H9 (cell line): ENCODE measurements at regions not wholly inside any gene's neighbourhood (a gene's known extent, or its start where the extent isn't known, plus 50 kb on each side); places are given as distances from the start of the nearest gene placed in this dataset.

Experiments used
- DNase-seq: peaks from one replicate; pipeline ENCODE4 v3.0.0-alpha.2; 2017
- H2AFZ ChIP-seq: one replicate; pipeline ENCODE4 v1.6.1; 2013; ENCODE audit warnings: mild to moderate bottlenecking, low read length, control low read depth, moderate library complexity
- H2AK5ac ChIP-seq: 2 replicates; pipeline ENCODE4 v1.6.1; 2013; ENCODE audit warnings: low read length, control low read depth, mixed read lengths; ENCODE audit not compliant: insufficient read length
- H2BK120ac ChIP-seq: one replicate; pipeline ENCODE4 v1.6.1; 2013; ENCODE audit warnings: low read depth, mild to moderate bottlenecking, low read length, control low read depth, inconsistent platforms; ENCODE audit not compliant: poor library complexity, severe bottlenecking
- H2BK12ac ChIP-seq: 2 replicates; pipeline ENCODE4 v1.6.1; 2013; ENCODE audit warnings: low read length, control low read depth, mixed read lengths, low read depth; ENCODE audit not compliant: insufficient read length
- H2BK15ac ChIP-seq: 2 replicates; pipeline ENCODE4 v1.6.1; 2013; ENCODE audit warnings: low read depth, low read length, control low read depth
- H2BK20ac ChIP-seq: one replicate; pipeline ENCODE4 v1.6.1; 2013; ENCODE audit warnings: low read depth, mild to moderate bottlenecking, low read length, control low read depth, inconsistent platforms; ENCODE audit not compliant: poor library complexity, severe bottlenecking
- H2BK5ac ChIP-seq: 2 replicates; pipeline ENCODE4 v1.6.1; 2013; ENCODE audit warnings: low read length, control low read depth, mixed read lengths; ENCODE audit not compliant: insufficient read length
- H3K14ac ChIP-seq: 2 replicates; pipeline ENCODE4 v1.6.1; 2013; ENCODE audit warnings: low read length, control low read depth; ENCODE audit not compliant: insufficient read depth
- H3K18ac ChIP-seq: 2 replicates; pipeline ENCODE4 v1.6.1; 2013; ENCODE audit warnings: low read depth, mild to moderate bottlenecking, mixed read lengths, low read length, control low read depth; ENCODE audit not compliant: insufficient read length
- H3K23ac ChIP-seq: 2 replicates; pipeline ENCODE4 v1.6.1; 2013; ENCODE audit warnings: low read length, control low read depth, mixed read lengths, low read depth; ENCODE audit not compliant: insufficient read length
- H3K23me2 ChIP-seq: 2 replicates; pipeline ENCODE4 v1.6.1; 2013; ENCODE audit warnings: low read depth, mild to moderate bottlenecking, mixed read lengths, low read length, control low read depth; ENCODE audit not compliant: insufficient read length, poor library complexity, severe bottlenecking
- H3K27ac ChIP-seq: 2 replicates; pipeline ENCODE4 v1.5.1; 2013; ENCODE audit warnings: low read length, control low read depth, mixed read lengths, low read depth; ENCODE audit not compliant: insufficient read length
- H3K27me3 ChIP-seq: 2 replicates; pipeline ENCODE4 v1.6.1; 2013; ENCODE audit warnings: low read length, control low read depth, inconsistent platforms; ENCODE audit not compliant: insufficient read depth
- H3K4ac ChIP-seq: 2 replicates; pipeline ENCODE4 v1.6.1; 2013; ENCODE audit warnings: low read depth, mild to moderate bottlenecking, control low read depth, inconsistent platforms, low read length, moderate library complexity
- H3K4me1 ChIP-seq: 2 replicates; pipeline ENCODE4 v1.6.1; 2013; ENCODE audit warnings: low read length, control low read depth, inconsistent platforms; ENCODE audit not compliant: insufficient read depth
- H3K4me2 ChIP-seq: 2 replicates; pipeline ENCODE4 v1.6.1; 2013; ENCODE audit warnings: low read length, control low read depth, mixed read lengths; ENCODE audit not compliant: insufficient read length, insufficient read depth
- H3K56ac ChIP-seq: 2 replicates; pipeline ENCODE4 v1.6.1; 2013; ENCODE audit warnings: low read depth, mild to moderate bottlenecking, mixed read lengths, low read length, control low read depth; ENCODE audit not compliant: insufficient read length
- H3K79me1 ChIP-seq: 2 replicates; pipeline ENCODE4 v1.6.1; 2013; ENCODE audit warnings: low read depth, mild to moderate bottlenecking, moderate library complexity, low read length, control low read depth, inconsistent platforms; ENCODE audit not compliant: insufficient read depth, poor library complexity, severe bottlenecking
- H3K79me2 ChIP-seq: 2 replicates; pipeline ENCODE4 v1.6.1; 2013; ENCODE audit warnings: low read length, control low read depth, inconsistent platforms; ENCODE audit not compliant: insufficient read depth
- H3K9ac ChIP-seq: 2 replicates; pipeline ENCODE4 v1.6.1; 2013; ENCODE audit warnings: low read length, control low read depth, mixed read lengths; ENCODE audit not compliant: insufficient read length; ENCODE audit errors: extremely low read depth
- H3K9me3 ChIP-seq: one replicate; pipeline ENCODE4 v1.6.1; 2013; ENCODE audit warnings: low read depth, low read length, inconsistent platforms; ENCODE audit not compliant: control insufficient read depth
- H3T11ph ChIP-seq: one replicate; pipeline ENCODE4 v1.6.1; 2013; ENCODE audit warnings: mild to moderate bottlenecking, low read length, control low read depth, inconsistent platforms
- H4K20me1 ChIP-seq: one replicate; pipeline ENCODE4 v1.6.1; 2013; ENCODE audit not compliant: control insufficient read depth, insufficient read length, insufficient read depth
- H4K5ac ChIP-seq: 2 replicates; pipeline ENCODE4 v1.6.1; 2013; ENCODE audit warnings: low read depth, mild to moderate bottlenecking, mixed read lengths, low read length, control low read depth; ENCODE audit not compliant: insufficient read length
- H4K8ac ChIP-seq: replicated peaks from 2 replicates; pipeline ENCODE4 v1.6.1; 2013; ENCODE audit warnings: low read length, control low read depth, mixed read lengths, low read depth; ENCODE audit not compliant: insufficient read length
- H4K91ac ChIP-seq: 2 replicates; pipeline ENCODE4 v1.6.1; 2013; ENCODE audit warnings: low read depth, mild to moderate bottlenecking, moderate library complexity, mixed read lengths, low read length, control low read depth; ENCODE audit not compliant: insufficient read length
- H3K27ac Mint-ChIP-seq, 3 experiments: 2 replicates in 2 of 3; 3 replicates in 1 of 3; pipeline ENCODE4 v1.8.0; 2020 to 2021; ENCODE audit warnings: mixed read lengths in 3 of 3, mild to moderate bottlenecking in 1 of 3, moderate library complexity in 1 of 3
- H3K27me3 Mint-ChIP-seq: 2 replicates; pipeline ENCODE4 v1.8.0; 2021; ENCODE audit warnings: low read depth, mild to moderate bottlenecking, moderate library complexity, mixed read lengths
- H3K36me3 Mint-ChIP-seq, 3 experiments: 2 replicates in 2 of 3; 3 replicates in 1 of 3; pipeline ENCODE4 v1.8.0; 2020 to 2021; ENCODE audit warnings: low read depth in 3 of 3, mixed read lengths in 3 of 3; ENCODE audit not compliant: insufficient read depth in 1 of 3
- H3K4me1 Mint-ChIP-seq, 2 experiments: 2 replicates each; pipeline ENCODE4 v1.8.0; 2020; ENCODE audit warnings: mixed read lengths in 2 of 2
- H3K4me3 Mint-ChIP-seq, 2 experiments: 2 replicates in 1 of 2; 3 replicates in 1 of 2; pipeline ENCODE4 v1.8.0; 2020 to 2021; ENCODE audit warnings: mild to moderate bottlenecking in 2 of 2, mixed read lengths in 2 of 2, moderate library complexity in 1 of 2
- H3K9me3 Mint-ChIP-seq, 2 experiments: 2 replicates in 1 of 2; 3 replicates in 1 of 2; pipeline ENCODE4 v1.8.0; 2020; ENCODE audit warnings: mild to moderate bottlenecking in 2 of 2, mixed read lengths in 2 of 2, moderate library complexity in 1 of 2
- CTCF ChIP-seq: fragments of 200-600 bp; sonication (generic); conservative IDR thresholded peaks from 3 replicates; pipeline ENCODE4 v1.8.0; 2021; ENCODE audit warnings: antibody characterized with exemption, mild to moderate bottlenecking
- WGBS: extraction: QIAGEN DNeasy Blood & Tissue Kit; methylation state at CpG from one replicate; pipeline ENCODE4 v1.1.7; 2013; ENCODE audit warnings: missing lambda C conversion rate, low lambda C conversion rate, mixed read lengths; ENCODE audit not compliant: insufficient read length; ENCODE audit errors: extremely low coverage; 5-methylcytosine and 5-hydroxymethylcytosine counted together

GRCh38 chr12:61525331-61525730 is 734.9 kb upstream of the USP15 start:
- H3K18ac ChIP-seq, result no peak overlapping the region
- no peak overlapping the region for H3K4me2 ChIP-seq
- no peak overlapping the region for H3K9ac ChIP-seq
- H2AK5ac ChIP-seq, result no peak overlapping the region
- H3K9me3 ChIP-seq, result no peaks in the 10 kb centered on the region
- no peak overlapping the region for H3K56ac ChIP-seq
- H2BK5ac ChIP-seq, result no peak overlapping the region
- H4K8ac ChIP-seq, result no peak overlapping the region
- H3K27ac ChIP-seq, result no peak overlapping the region
- no peak overlapping the region for H3K4me3 Mint-ChIP-seq
- no peak for TF ChIP-seq CTCF
- H3K79me2 ChIP-seq, result no peaks in the 10 kb centered on the region
- H2AFZ ChIP-seq, result no peak overlapping the region
- H3K14ac ChIP-seq, result no peak overlapping the region
- no peaks in the 10 kb centered on the region for H3K27me3 ChIP-seq
- no peak overlapping the region for H4K91ac ChIP-seq
- peaks cover 5% of the 10 kb centered on the region; the same call in 1 of the 2 replicates for H3K4me1 ChIP-seq
- H2BK15ac ChIP-seq, result no peak overlapping the region
- H3K23ac ChIP-seq, result no peak overlapping the region
- H3K23me2 ChIP-seq, result no peaks in the 10 kb centered on the region
- peaks cover 29 to 30% of the 10 kb centered on the region in 2 experiments for H3K4me1 Mint-ChIP-seq
- H3K36me3 Mint-ChIP-seq, result no peaks in the 10 kb centered on the region; a peak in 2 of 7 replicates
- H2BK120ac ChIP-seq, result no peak overlapping the region
- no peak overlapping the region for H2BK12ac ChIP-seq
- no peak overlapping the region for H3K27ac Mint-ChIP-seq
- no peak overlapping the region for H3T11ph ChIP-seq
- H3K27me3 Mint-ChIP-seq, result peaks cover 3% of the 10 kb centered on the region; the same call in 1 of the 2 replicates
- H4K5ac ChIP-seq, result no peak overlapping the region
- H3K9me3 Mint-ChIP-seq, result peaks cover 0 to 2% of the 10 kb centered on the region in 2 experiments; a peak in 2 of 5 replicates
- no peaks in the 10 kb centered on the region for H4K20me1 ChIP-seq
- no peaks in the 10 kb centered on the region for H3K79me1 ChIP-seq
- WGBS, result no CpG with 5 or more reads among the region's 3 CpGs
- H3K4ac ChIP-seq, result no peak overlapping the region
- DNase-seq, result no peak
- H2BK20ac ChIP-seq, result no peak overlapping the region
